ENCODE measurements at regions not wholly inside any gene's neighbourhood (a gene's known extent, or its start where the extent isn't known, plus 50 kb on each side); places are given as distances from the start of the nearest gene placed in this dataset.

DNA sequence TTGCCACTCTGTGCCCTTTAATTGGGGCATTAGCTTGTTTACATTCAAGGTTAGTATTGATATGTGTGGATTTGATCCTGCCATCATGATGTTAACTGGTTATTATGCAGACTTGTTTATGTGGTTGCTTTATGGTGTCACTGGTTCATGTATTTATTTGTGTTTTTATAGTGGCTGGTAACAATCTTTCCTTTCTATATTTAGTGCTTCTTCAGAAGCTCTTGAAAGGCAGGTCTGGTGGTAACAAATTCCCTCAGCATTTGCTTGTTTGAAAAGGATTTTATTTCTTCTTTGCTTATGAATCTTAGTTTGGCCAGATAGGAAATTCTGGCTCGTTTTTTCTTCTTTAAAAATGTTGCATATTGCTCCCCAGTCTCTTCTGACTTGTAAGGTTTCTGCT, 215.4 kb downstream of the ZC3H11B start:
- no peak for DNase-seq

- no peak for DNase-seq
Observed at GRCh38 chr1:219391297-219391696, 217.6 kb downstream of the LYPLAL1 start.

DNA sequence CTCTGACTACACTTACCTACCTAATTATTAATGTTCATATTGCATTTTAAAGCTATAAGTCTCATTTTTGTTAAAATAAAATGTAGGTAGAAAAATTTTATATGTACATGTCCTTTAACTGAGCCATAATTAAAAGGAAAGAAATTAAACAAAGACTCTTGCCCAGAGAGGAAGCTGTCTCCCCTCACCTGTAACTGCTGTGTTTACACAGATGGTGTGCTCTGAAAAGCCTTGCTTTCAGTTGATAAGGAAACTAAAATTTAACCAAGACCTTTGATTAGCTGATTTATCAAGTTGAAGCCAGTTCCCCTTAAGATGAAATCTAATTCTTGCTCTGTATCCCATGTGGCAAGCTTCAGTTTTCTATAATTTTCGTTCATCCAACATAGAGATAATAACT, 213.5 kb downstream of the LYPLAL1 start:
- no peak for DNase-seq

- no peak for DNase-seq
Observed at GRCh38 chr1:219385787-219386427, 212.2 kb downstream of the LYPLAL1 start.

GRCh38 chr1:219383281-219383680, 209.6 kb downstream of the LYPLAL1 start:
- DNase-seq: no peak

- no peak for DNase-seq
Observed at GRCh38 chr1:219381396-219381795, 207.7 kb downstream of the LYPLAL1 start.

GRCh38 chr1:219380463-219380862, 206.8 kb downstream of the LYPLAL1 start:
- no peak for DNase-seq

DNA sequence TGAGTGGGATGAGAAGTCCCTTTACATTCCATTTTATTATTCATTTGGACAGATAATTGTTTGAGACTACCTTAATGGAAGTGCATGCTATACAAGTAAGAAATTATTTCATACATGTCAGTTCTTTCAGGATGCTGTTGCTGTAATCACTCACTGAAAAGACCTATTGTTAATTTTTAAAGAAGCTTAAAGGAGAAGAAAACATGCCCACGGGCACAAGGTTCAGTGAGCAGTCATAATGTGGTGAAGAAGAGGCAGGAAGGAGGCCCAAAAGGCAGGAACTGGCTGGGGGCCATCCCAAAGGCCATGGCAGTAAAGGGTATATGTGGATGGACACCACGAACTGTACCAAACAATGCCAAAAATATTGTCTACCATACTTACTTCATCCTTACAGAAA, 206.0 kb downstream of the LYPLAL1 start:
- no peak for DNase-seq

- no peak for DNase-seq
Observed at GRCh38 chr1:219374636-219375035, 201.0 kb downstream of the LYPLAL1 start.

GRCh38 chr1:219374046-219374566, 200.4 kb downstream of the LYPLAL1 start:
- DNase-seq: no peak

DNA sequence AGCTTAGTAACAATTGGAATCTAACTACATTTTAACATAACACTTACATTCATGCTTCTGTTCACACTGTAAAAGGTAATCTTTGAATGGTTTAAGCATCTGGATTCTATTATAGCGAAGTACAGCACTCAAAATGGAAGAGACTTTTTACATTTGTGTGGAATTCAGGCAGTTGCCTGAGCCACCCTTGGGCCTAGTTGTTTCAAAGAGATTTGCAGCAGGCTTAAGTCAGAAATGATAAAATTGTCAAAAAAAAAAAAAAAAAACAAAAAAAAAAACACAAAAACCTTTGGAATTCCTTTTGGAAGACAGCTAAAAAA, 199.9 kb downstream of the LYPLAL1 start:
- no peak for DNase-seq

DNA sequence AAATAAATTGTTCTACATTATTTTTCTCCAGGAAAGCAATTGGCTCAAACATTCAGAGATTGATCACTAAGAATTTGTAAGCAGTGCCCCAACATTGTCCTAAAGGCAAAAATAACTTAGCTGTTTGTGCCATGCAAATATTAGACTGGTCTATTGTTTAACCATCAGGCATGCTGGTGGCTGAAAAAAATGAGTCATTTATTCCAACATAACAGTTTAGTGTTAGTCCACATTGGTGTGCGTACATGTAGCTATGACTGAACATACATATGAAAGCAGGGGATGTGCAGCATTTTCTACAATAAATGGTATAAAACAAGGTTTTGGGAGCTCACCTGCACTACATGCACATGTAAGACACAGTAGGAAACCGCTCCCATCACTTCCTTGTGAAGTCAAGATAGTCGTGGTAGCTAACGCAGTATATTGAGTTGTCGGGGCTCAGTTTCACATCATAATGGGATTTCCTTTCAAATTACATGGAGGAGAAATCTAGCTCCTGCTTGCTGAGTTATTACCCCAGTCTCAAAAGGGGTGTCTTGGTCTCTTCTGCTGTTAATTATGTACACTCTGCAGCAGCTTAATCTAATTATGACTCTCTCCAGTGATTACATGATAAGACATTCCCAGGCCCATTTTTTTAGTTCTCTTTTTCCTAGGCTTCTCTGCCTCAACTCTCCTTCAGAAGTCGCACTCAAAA, 199.4 kb downstream of the LYPLAL1 start:
- DNase-seq: no peak

GRCh38 chr1:219371471-219371870, 197.8 kb downstream of the LYPLAL1 start:
- DNase-seq: no peak

GRCh38 chr1:219367496-219367895, 193.8 kb downstream of the LYPLAL1 start:
- no peak for DNase-seq

- no peak for DNase-seq
Observed at GRCh38 chr1:219365451-219365850, 191.8 kb downstream of the LYPLAL1 start.

DNA sequence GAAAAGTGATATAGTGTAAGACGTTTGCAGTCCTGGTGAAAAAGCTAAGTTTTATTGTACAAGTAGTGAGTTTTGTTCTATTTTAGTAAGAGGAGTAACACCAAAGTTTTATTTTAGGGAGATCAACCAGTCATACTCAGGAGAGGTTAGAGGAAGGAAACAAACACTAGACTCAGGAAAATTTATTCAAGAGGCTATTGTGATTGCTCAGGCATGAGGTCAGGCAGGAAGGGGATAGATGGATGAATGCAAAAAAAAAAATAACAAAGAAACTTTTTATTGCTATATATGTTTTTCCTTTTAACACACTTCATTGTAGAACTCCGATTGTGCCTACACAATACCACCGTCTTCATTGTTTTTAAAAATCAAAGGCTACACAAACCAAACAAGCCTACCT, 189.0 kb downstream of the LYPLAL1 start:
- DNase-seq: no peak

GRCh38 chr1:219359126-219359525, 185.4 kb downstream of the LYPLAL1 start:
- DNase-seq: no peak

- DNase-seq: no peak
Observed at GRCh38 chr1:219358080-219358479, 184.4 kb downstream of the LYPLAL1 start.

GRCh38 chr1:219354962-219355361, 181.3 kb downstream of the LYPLAL1 start:
- DNase-seq: no peak

DNA sequence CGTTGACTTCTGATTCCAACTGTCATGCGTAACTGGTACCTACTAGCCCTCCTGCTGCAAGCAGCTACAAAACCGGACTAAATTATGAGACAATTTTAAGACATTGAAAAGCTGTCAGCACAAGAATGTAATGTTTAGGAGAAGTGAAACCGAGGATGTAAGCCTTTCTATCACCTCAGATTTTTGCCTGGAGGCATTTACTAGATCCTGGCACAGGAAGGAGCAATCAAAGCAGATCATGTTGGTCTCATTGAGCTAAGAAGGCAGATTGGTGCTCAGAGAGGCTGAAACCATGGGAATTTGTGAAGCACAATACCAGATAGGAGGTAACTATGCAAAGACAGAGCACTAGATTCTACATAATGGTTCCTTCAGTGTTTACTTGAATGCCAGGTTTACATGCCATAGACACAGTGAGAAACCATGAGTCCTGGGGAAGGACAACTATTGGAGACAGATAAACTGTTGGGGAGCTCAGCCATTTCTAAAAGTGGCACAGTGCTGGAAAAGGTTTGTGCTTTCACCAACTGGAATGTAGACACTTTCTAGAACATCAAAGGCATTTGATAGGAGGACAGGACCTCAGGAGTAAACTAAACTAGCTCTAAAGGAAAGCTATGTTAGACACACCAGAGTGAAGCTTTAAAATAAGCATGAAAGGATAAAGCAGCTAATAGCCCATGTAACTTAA, 179.4 kb downstream of the LYPLAL1 start:
- DNase-seq: no peak

GRCh38 chr1:219350172-219350931, 176.7 kb downstream of the LYPLAL1 start:
- no peak for DNase-seq

- no peak for DNase-seq
Observed at GRCh38 chr1:219347921-219348391, 174.3 kb downstream of the LYPLAL1 start.

GRCh38 chr1:219347376-219347775, 173.7 kb downstream of the LYPLAL1 start:
- no peak for DNase-seq
